Fibroblast of lung (primary cell): ENCODE measurements at regions not wholly inside any gene's neighbourhood (a gene's known extent, or its start where the extent isn't known, plus 50 kb on each side); places are given as distances from the start of the nearest gene placed in this dataset.
A peak's percentile ranks its signal among the peaks of the same experiment; 100 is the strongest.

Source experiments
- DNase-seq, 2 donors: peaks; one replicate each; pipeline versions ENCODE4 v3.0.0 to v3.0.0-alpha.2; 2010; ENCODE audit warnings: low read depth in 2 of 2
- H2AFZ ChIP-seq: 2 replicates; pipeline ENCODE4 v1.5.1; 2012; ENCODE audit warnings: low read length, control low read depth, inconsistent platforms
- H3K27ac ChIP-seq: 2 replicates; pipeline ENCODE4 v1.5.1; 2011; ENCODE audit warnings: low read length, control low read depth; ENCODE audit not compliant: insufficient read depth
- H3K27me3 ChIP-seq: 2 replicates; pipeline ENCODE4 v1.5.1; 2011; ENCODE audit warnings: mild to moderate bottlenecking, low read length; ENCODE audit not compliant: control insufficient read depth, insufficient read depth
- H3K36me3 ChIP-seq: 2 replicates; pipeline ENCODE4 v1.5.1; 2011; ENCODE audit warnings: low read length; ENCODE audit not compliant: control insufficient read depth, insufficient read depth
- H3K4me1 ChIP-seq: 2 replicates; pipeline ENCODE4 v1.5.1; 2011; ENCODE audit warnings: low read length; ENCODE audit not compliant: control insufficient read depth, insufficient read depth; ENCODE audit errors: extremely low read depth
- H3K4me2 ChIP-seq: 2 replicates; pipeline ENCODE4 v1.5.1; 2011; ENCODE audit warnings: low read length, control low read depth; ENCODE audit not compliant: insufficient read depth; ENCODE audit errors: extremely low read depth
- H3K4me3 ChIP-seq, 4 experiments: fragments of 200-600 bp in 1 of 4; sonication (generic) in 1 of 4; replicated peaks in 1 of 4; 2 replicates each; pipeline ENCODE4 v1.5.1; 2011 to 2016; ENCODE audit warnings: low read length in 4 of 4, low read depth in 3 of 4, mild to moderate bottlenecking in 3 of 4, control low read depth in 2 of 4, inconsistent platforms in 1 of 4, mixed read lengths in 1 of 4; ENCODE audit not compliant: insufficient read depth in 1 of 4; ENCODE audit errors: control extremely low read depth in 1 of 4
- H3K79me2 ChIP-seq: 2 replicates; pipeline ENCODE4 v1.5.1; 2012; ENCODE audit warnings: mild to moderate bottlenecking, low read length, inconsistent platforms; ENCODE audit not compliant: control insufficient read depth, insufficient read depth
- H3K9ac ChIP-seq: 2 replicates; pipeline ENCODE4 v1.5.1; 2011; ENCODE audit warnings: mild to moderate bottlenecking, low read length, control low read depth; ENCODE audit not compliant: insufficient read depth
- H3K9me3 ChIP-seq: 2 replicates; pipeline ENCODE4 v1.5.1; 2012; ENCODE audit warnings: low read depth, low read length; ENCODE audit not compliant: control insufficient read depth, insufficient read depth
- H4K20me1 ChIP-seq: 2 replicates; pipeline ENCODE4 v1.5.1; 2011; ENCODE audit warnings: low read length; ENCODE audit not compliant: control insufficient read depth, insufficient read depth; ENCODE audit errors: extremely low read depth
- EZH2 ChIP-seq: IDR thresholded peaks from 2 replicates; pipeline ENCODE4 v1.5.1; 2012; ENCODE audit warnings: low read length, control low read depth, mild to moderate bottlenecking; ENCODE audit errors: missing control alignments
- TF ChIP-seq, protein P1 (sequence below), 2 donors: IDR thresholded peaks in 1 of 2; conservative IDR thresholded peaks in 1 of 2; 1 replicate in 1 of 2; 2 replicates in 1 of 2; pipeline ENCODE4 v1.5.1; 2011 to 2012; ENCODE audit warnings: low read length in 2 of 2, control low read depth in 1 of 2, inconsistent platforms in 1 of 2, low read depth in 1 of 2, mild to moderate bottlenecking in 1 of 2

DNA sequence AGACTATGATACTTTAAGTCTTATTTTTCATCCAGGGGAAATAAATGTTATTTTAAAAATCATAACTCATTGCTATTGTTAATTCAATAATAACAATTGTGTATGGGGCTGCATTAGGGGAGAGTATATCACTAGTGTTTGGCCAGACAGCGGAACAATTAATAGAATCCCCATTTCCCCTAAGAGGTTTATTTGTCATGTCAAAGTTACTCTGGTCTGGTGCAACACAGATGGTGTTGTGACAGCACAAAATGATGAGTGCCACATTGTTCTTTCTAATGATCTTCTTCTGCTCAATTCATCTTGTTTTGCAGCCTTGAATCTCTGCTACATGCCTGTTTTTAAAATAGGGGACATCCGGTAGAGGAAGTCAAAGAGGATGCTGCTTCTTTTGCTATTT is 351.6 kb downstream of the NSUN3 start:
- Histone ChIP-seq H3K27ac (no peak overlapping the region), H3K9me3 (no peaks in the 10 kb centered on the region)
- no peak for TF ChIP-seq EZH2
- TF ChIP-seq, protein P1, sequence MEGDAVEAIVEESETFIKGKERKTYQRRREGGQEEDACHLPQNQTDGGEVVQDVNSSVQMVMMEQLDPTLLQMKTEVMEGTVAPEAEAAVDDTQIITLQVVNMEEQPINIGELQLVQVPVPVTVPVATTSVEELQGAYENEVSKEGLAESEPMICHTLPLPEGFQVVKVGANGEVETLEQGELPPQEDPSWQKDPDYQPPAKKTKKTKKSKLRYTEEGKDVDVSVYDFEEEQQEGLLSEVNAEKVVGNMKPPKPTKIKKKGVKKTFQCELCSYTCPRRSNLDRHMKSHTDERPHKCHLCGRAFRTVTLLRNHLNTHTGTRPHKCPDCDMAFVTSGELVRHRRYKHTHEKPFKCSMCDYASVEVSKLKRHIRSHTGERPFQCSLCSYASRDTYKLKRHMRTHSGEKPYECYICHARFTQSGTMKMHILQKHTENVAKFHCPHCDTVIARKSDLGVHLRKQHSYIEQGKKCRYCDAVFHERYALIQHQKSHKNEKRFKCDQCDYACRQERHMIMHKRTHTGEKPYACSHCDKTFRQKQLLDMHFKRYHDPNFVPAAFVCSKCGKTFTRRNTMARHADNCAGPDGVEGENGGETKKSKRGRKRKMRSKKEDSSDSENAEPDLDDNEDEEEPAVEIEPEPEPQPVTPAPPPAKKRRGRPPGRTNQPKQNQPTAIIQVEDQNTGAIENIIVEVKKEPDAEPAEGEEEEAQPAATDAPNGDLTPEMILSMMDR (conservative IDR thresholded peaks at IDR 0.05 in 1 of 2, IDR thresholded peaks at IDR 0.05 in 1 of 2; ENCODE audit: low read depth in 1 of 2, low read length in 2 of 2): no peak

DNA sequence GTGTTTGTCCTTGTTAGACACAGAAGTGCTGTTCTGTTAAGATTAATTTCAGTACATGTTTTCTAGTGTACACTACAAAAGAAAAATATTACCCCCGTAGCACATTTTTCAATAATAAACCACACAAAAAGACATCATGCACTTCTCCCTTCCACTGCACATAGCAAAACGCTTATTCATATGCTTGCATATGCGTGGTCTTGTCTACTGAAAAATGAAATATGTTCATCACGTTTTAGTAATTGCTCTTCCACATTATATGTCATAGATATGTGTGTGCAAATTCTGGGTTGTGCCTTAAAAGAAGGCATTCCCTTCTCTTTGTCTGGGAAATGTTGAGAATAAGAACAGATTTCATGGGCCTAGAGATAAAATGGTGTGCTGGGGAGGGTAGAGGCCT is 353.9 kb downstream of the NSUN3 start:
- no peak for TF ChIP-seq EZH2
- TF ChIP-seq, protein P1 (conservative IDR thresholded peaks at IDR 0.05 in 1 of 2, IDR thresholded peaks at IDR 0.05 in 1 of 2; ENCODE audit: low read depth in 1 of 2, low read length in 2 of 2): no peak
- peak; percentile 49 to 66 for DNase-seq
- no peak overlapping the region for H2AFZ ChIP-seq

More for the DNA sequence above, 351.6 kb downstream of the NSUN3 start:
- H3K36me3 ChIP-seq: no peaks in the 10 kb centered on the region
- H2AFZ ChIP-seq: no peak overlapping the region
- no peaks in the 10 kb centered on the region for H3K4me1 ChIP-seq
- H4K20me1 ChIP-seq: no peaks in the 10 kb centered on the region
- H3K27me3 ChIP-seq: no peaks in the 10 kb centered on the region
- DNase-seq: no peak
- no peak overlapping the region for H3K9ac ChIP-seq
- H3K4me2 ChIP-seq: no peak overlapping the region
- H3K4me3 ChIP-seq: no peak overlapping the region
- no peaks in the 10 kb centered on the region for H3K79me2 ChIP-seq

DNA sequence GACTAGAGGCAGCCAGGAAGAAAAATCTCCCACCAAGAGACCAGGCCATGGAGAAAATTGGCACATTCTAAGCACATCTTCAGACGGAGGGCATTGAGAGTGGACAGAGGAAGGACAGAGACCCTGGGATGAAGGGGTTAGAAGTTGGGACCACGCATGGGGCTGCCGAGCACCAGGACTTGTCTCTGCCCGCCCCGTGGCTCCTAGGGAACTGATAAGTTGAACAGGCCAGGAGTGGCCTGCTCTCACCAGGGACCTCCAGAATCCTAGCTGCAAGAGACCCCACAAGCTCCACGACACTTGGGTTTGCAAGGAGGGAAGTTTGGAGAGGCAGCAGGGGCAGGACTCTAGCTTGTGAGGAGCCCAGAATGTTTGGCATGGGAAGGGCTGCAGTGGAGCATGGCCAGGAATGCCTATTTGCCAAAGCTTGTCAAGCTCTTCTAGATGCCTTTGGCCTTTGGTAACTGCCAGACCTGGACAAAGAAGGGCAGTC is 355.1 kb downstream of the NSUN3 start:
- TF ChIP-seq, protein P1 (conservative IDR thresholded peaks at IDR 0.05 in 1 of 2, IDR thresholded peaks at IDR 0.05 in 1 of 2; ENCODE audit: low read depth in 1 of 2, low read length in 2 of 2): no peak
- TF ChIP-seq EZH2: no peak
- DNase-seq: no peak
- Histone ChIP-seq H3K4me1 (no peaks in the 10 kb centered on the region), H3K36me3 (no peaks in the 10 kb centered on the region), H3K4me2 (no peak overlapping the region), H3K27me3 (no peaks in the 10 kb centered on the region), H3K27ac (no peak overlapping the region), H3K9me3 (no peaks in the 10 kb centered on the region), H3K79me2 (no peaks in the 10 kb centered on the region), H3K9ac (no peak overlapping the region), H2AFZ (no peak overlapping the region), H4K20me1 (no peaks in the 10 kb centered on the region), H3K4me3 (no peak overlapping the region)

More for the DNA sequence above, 353.9 kb downstream of the NSUN3 start:
- no peak overlapping the region for H3K9ac ChIP-seq
- H3K4me3 ChIP-seq: no peak overlapping the region
- H3K4me1 ChIP-seq: no peaks in the 10 kb centered on the region
- no peaks in the 10 kb centered on the region for H4K20me1 ChIP-seq
- H3K27me3 ChIP-seq: no peaks in the 10 kb centered on the region
- no peak overlapping the region for H3K27ac ChIP-seq
- no peaks in the 10 kb centered on the region for H3K9me3 ChIP-seq
- no peaks in the 10 kb centered on the region for H3K79me2 ChIP-seq
- no peaks in the 10 kb centered on the region for H3K36me3 ChIP-seq
- H3K4me2 ChIP-seq: no peak overlapping the region
